ENCODE measurements at regions not wholly inside any gene's neighbourhood (a gene's known extent, or its start where the extent isn't known, plus 50 kb on each side); places are given as distances from the start of the nearest gene placed in this dataset.
"Not testable (repeated sequence)": the region's sequence is repeated elsewhere in the genome, so short reads cannot be mapped to it uniquely, and the experiment has no call there.

- DNase-seq, result no peak
Observed at GRCh38 chr14:97033556-97034081, 236.4 kb downstream of the VRK1 start.

- DNase-seq, result no peak
Observed at GRCh38 chr14:97036086-97036852, 239.1 kb downstream of the VRK1 start.

- no peak for DNase-seq
Observed at GRCh38 chr14:97039717-97040363, 242.7 kb downstream of the VRK1 start.

DNA sequence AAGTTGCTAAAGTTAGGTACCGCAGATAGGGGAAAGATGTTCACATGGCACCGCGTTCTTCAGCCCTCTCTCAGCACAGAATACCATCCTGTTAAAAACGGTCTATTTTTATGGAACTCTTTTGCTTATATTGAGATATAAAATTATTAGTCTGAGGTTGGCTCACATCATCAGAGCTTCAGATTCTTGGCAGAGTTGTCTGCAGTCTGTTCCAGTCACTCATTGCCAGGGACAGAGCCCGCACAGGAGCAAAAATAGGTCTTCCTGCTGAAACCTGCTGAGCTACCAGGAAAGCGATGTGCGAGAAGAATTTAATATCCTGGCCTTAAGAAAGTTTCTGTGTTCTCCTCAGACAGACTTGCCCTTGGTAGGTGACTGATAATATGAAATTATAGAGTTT is 249.8 kb downstream of the VRK1 start:
- DNase-seq, result no peak

DNA sequence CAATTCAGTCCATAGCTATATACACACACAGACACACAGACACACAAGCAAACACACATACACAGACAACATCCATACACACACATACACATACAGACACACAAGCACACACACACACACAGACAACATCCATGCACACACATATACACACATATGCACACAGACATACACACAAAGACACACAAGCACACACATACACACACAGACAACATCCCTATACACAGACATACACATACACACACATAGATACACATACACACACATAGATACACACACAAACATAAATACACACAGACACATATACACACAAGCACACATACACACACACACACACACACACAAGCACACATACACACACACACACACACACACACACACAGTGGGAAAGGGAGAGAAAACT is 254.8 kb downstream of the VRK1 start:
- no peak for DNase-seq

GRCh38 chr14:97053941-97054340 is 256.8 kb downstream of the VRK1 start:
- DNase-seq, result no peak

DNA sequence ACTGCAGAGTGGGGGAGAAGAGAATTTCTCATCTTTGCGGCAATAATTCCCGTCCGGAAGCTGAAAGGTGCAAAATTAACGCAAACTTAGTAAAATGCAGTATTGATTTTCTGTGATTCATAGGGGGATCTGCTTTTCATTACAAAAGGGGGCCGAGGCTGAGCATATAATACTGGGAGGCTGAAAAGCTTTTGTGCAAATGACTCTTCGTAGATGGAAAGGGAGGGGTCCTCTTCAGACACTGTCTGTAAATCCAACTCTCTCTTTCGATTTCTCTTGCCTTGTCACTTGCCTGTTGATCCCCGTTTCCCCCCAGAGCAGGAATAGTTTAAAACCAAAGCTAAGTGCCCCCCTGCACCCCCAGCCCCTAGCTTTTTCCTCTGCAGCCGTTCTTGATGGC is 258.2 kb downstream of the VRK1 start:
- no peak for DNase-seq

GRCh38 chr14:97056086-97056485 is 258.9 kb downstream of the VRK1 start:
- DNase-seq, result no peak

GRCh38 chr14:97057238-97058073 is 260.3 kb downstream of the VRK1 start:
- no peak for DNase-seq

DNA sequence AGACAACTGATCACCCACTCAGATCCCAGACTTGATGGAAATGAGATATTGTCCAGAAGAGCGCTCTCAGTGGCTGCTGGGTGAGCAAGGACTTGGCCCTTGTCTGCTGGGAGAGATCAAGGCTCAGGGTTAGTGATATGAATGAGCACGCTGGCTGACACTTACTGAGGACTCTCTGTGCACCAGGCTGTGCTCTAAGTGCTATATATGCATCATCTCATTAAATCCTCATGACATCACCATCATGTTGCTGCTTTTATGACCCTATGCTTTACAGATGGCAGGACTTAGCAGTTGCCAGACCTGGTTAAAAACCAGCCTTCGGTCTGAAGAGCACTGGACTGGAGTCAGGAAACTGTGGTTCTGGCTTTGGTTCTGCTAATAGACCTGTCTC is 260.9 kb downstream of the VRK1 start:
- DNase-seq, result no peak

DNA sequence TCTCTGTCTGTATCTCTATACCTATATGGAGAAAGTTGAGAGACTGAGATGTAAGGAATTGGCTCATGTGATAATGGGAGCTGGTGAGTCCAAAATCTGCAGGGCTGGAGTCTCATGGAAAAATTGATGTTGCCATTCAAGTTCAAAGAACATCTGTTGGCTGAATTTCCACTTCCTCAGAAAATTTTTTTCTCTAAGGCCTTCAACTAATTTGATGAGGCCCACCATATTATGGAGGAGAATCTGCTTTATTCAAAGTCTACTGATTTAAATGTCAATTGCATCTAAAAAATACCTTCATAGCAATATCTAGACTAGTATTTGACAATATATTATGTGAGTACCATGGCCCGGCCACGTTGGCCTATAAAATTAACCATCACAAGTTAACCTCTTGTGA is 261.4 kb downstream of the VRK1 start:
- DNase-seq, result no peak

DNA sequence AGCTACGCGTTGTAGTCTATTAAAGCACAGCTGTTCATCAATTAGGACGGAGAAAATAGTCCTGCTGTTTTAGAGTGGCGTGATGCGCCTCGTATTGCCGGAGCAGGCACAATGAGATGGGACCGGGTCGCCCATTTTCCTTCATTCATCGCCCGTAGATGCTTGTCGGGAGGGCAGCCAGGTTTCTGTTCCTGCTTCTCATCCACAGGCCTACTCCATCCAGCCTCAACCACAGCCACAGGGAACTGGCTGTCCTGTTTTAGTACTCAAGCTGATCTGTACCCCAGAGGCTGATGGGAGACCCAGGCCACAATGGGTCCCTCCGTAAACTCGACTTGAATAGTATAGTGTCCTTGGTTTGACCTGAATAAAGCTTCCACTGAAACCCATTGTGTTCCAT is 264.0 kb downstream of the VRK1 start:
- no peak for DNase-seq

GRCh38 chr14:97061714-97062113 is 264.5 kb downstream of the VRK1 start:
- DNase-seq, result no peak

- DNase-seq, result no peak
Observed at GRCh38 chr14:97065305-97066067, 268.3 kb downstream of the VRK1 start.

DNA sequence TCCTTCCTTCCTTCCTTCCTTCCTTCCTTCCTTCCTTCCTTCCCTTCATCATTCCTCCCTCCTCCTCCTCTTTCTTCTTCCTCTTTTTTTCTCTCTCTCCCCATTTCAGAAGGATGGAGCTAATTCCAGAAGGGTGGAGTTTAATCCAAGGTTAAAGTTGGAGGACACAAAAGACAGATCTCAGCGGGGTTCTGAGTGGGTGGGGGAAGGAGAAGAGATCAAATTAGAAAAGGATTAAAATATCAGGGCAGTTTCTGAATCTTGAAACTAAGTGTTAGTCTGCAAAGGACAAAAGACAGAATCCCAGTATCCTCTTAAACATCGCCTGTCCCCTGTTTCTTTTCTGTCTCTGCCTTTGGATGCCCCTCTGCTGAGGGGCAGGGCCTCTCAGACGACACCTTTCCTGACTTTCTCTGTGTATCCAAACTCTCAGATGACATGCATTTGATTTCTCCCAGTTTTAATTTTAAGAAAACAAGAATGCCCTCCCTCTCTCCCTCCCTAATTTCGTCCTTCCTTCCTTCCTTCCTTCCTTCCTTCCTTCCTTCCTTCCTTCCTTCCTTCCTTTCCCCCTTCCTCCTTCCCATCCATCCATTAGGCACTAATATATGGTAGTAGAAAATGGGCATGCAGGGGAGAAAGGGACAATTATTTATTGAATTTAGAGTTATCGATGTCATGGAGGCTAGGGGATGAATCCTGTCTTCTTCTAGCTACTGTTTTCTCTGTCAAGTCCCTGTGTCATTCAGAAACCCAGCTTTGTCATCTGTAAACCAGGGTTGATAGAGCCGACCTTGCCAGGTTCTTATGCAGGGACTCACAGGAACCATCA is 269.1 kb downstream of the VRK1 start:
- DNase-seq, result no peak

GRCh38 chr14:97068293-97068692 is 271.1 kb downstream of the VRK1 start:
- not testable (repeated sequence) for DNase-seq

- no peak for DNase-seq
Observed at GRCh38 chr14:97070259-97070658, 273.1 kb downstream of the VRK1 start.

DNA sequence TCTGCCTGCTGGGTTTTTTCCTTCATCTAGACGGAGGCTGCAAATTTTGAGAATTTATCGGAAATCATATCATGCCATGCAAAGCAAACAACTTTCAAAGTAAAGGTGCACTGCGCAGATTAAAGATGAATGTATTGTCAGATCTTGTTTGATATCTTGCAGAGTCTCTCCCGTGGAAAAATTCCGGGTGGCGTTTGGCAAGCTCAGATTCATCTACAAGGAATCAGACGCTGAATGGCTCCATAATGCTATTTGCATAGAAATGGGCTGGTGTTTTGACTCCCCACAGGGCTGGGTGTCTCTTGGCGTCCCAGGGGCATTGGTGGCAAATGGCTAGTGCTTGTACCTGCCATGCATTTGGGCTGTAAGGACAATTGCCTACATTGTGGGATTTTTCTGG is 274.0 kb downstream of the VRK1 start:
- DNase-seq, result no peak

DNA sequence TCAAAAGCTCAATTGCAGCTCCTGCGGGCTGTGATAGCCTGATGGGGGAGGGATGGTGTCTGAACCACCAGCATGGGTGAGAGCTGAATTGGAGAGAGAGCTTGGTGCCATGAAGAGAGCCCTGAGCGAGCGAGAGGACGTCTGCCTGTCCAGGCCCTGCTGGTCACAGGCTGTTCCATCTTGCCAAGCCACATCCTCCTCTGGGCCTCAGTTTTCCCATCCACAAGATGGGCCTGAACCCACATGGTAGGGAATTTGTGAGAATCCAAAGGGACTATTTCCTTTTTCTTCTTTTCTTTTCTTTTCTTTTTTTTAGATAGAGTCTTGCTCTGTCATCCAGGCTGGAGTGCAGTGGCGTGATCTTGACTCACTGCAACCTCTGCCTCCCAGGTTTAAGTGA is 276.4 kb downstream of the VRK1 start:
- DNase-seq, result no peak

GRCh38 chr14:97074456-97074855 is 277.3 kb downstream of the VRK1 start:
- no peak for DNase-seq

DNA sequence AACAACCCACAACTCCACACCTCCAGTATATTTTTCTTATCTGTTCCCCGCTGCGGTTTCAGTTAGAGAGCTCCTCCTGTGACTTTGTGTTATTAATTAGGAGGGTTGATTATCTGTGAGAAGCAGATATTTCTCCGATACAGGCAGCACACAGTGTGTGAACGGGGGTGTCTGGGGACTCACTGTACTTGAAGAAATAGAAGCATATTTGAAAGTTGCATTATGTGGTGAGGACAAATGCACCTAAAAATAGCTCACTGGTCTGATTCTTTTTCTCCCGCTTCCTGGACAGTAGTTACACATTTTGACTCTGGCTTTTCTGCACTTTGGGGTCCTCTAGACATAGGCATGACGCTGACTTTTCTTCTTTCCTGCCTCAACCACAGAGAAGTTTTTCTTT is 277.7 kb downstream of the VRK1 start:
- peak; percentile 18 for DNase-seq

GRCh38 chr14:97077253-97077653 is 280.1 kb downstream of the VRK1 start:
- DNase-seq, result peak; percentile 94

Measured in OCI-M1 (cell line).